ENCODE measurements at regions not wholly inside any gene's neighbourhood (a gene's known extent, or its start where the extent isn't known, plus 50 kb on each side); places are given as distances from the start of the nearest gene placed in this dataset.

DNA sequence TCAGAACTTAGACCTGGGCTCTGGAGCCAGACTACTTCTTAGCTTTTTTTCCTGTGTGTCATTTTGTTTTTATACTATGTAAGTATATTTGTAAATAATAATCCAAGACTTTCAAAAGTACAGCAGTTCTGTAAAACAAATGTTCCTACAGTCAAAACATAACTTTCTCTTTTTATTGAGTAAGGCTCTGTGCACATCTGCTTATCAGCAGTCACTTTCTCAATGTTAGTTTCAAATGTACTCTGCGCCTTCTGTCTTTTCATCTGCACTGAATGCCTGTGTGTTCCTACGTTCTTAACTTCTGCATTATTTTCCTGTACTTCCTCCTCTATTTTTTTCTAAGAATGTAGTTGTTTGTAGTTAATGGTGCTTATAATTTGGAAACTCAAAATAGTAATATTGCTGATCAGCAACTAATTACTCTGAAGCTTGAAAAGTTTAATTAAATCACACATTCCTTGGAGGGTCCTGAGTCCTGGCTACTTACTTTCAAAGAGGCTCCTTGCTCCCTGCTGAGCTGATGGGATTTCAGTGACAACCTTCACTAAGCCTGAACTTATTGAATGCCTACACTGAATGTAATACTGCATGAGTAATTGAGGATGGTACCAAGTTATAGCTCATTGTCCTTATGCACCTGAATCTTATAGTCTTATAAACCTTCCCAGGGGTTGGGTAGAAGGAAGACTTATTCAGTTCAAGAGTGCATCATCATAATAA is 329.9 kb downstream of the KCNJ2 start:
- no peaks in the 10 kb centered on the region for H3K27me3 ChIP-seq
- intact Hi-C loops (cut with DNase I): no loop called here
- TF ChIP-seq EP300 (IDR thresholded peaks at IDR 0.05) (no peak), POLR2AphosphoS5 (IDR thresholded peaks at IDR 0.05) (no peak)
- TF ChIP-seq, protein P1, sequence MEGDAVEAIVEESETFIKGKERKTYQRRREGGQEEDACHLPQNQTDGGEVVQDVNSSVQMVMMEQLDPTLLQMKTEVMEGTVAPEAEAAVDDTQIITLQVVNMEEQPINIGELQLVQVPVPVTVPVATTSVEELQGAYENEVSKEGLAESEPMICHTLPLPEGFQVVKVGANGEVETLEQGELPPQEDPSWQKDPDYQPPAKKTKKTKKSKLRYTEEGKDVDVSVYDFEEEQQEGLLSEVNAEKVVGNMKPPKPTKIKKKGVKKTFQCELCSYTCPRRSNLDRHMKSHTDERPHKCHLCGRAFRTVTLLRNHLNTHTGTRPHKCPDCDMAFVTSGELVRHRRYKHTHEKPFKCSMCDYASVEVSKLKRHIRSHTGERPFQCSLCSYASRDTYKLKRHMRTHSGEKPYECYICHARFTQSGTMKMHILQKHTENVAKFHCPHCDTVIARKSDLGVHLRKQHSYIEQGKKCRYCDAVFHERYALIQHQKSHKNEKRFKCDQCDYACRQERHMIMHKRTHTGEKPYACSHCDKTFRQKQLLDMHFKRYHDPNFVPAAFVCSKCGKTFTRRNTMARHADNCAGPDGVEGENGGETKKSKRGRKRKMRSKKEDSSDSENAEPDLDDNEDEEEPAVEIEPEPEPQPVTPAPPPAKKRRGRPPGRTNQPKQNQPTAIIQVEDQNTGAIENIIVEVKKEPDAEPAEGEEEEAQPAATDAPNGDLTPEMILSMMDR (IDR thresholded peaks at IDR 0.05): no peak
- peaks cover 0 to 10% (median 8%) of the 10 kb centered on the region in 4 donors for H3K4me1 ChIP-seq
- no peak for DNase-seq (ENCODE audit: extremely low spot score)
- no peaks in the 10 kb centered on the region for H3K9me3 ChIP-seq
- no peaks in the 10 kb centered on the region for H3K36me3 ChIP-seq
- no peak overlapping the region for H3K4me3 ChIP-seq
- WGBS: 39% methylated on average over 2 of the region's 2 CpGs
- H3K27ac ChIP-seq (replicated peaks in 1 of 4): no peak overlapping the region

DNA sequence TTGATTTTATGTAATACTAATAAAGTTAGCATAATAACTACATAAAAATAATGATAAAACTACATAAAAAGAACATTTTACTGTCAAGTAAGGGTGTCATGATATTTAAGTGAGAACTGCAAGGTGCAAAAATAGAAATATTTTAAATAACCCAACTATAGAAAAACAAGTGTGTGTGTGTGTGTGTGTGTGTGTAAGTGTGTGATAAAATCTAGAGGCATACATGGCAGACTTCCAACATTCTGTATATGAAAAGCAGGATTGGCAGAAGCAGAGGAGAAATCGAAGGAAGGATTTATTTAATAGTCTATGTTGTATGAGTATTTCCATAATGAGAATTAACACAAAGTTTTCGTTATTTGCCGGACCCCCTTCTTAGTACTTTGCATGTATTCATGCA is 334.1 kb downstream of the KCNJ2 start:
- H3K27me3 ChIP-seq: no peaks in the 10 kb centered on the region
- 75% methylated on average over 3 of the region's 3 CpGs for WGBS
- H3K36me3 ChIP-seq: no peaks in the 10 kb centered on the region
- H3K4me1 ChIP-seq: peaks cover 0 to 8% (median 5%) of the 10 kb centered on the region in 4 donors
- TF ChIP-seq POLR2A (IDR thresholded peaks at IDR 0.05; ENCODE audit: low read depth): no peak
- no peak for TF ChIP-seq POLR2AphosphoS5 (IDR thresholded peaks at IDR 0.05)
- no peak for TF ChIP-seq EP300 (IDR thresholded peaks at IDR 0.05)
- intact Hi-C loops (cut with DNase I): no loop called here
- no peak overlapping the region for H3K4me3 ChIP-seq
- H3K27ac ChIP-seq (replicated peaks in 1 of 4): no peak overlapping the region
- no peak for DNase-seq (ENCODE audit: extremely low spot score)
- H3K9me3 ChIP-seq: no peaks in the 10 kb centered on the region

DNA sequence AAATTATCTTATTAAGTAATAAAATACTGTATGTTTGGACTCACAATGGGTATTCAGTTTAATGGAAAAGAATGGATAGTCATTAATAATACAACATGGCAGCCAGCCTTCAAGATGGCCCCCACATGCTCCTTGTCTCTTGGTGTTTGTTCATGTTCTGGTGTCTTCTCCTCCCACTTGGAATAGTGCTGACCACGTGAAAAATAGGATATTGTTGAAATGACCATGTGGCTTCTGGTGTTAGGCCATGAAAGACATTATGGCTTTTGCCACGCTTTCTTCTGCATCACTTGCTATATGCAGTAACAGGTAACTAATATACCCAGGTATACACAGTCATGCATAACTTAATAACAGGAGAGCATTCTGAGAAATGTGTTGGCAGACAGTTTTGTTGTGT is 341.0 kb downstream of the KCNJ2 start:
- H3K27ac ChIP-seq (replicated peaks in 1 of 4): no peak overlapping the region
- intact Hi-C loops (cut with DNase I): no loop called here
- WGBS: 96% methylated on average over 2 of the region's 2 CpGs
- H3K27me3 ChIP-seq: no peaks in the 10 kb centered on the region
- no peak overlapping the region for H3K4me3 ChIP-seq
- H3K36me3 ChIP-seq: no peaks in the 10 kb centered on the region
- no peaks in the 10 kb centered on the region for H3K9me3 ChIP-seq
- no peak for DNase-seq (ENCODE audit: extremely low spot score)
- H3K4me1 ChIP-seq: no peaks in the 10 kb centered on the region
- TF ChIP-seq, protein P1 (IDR thresholded peaks at IDR 0.05): no peak
- no peak for TF ChIP-seq EP300 (IDR thresholded peaks at IDR 0.05)
- TF ChIP-seq POLR2AphosphoS5 (IDR thresholded peaks at IDR 0.05): no peak
- TF ChIP-seq POLR2A (IDR thresholded peaks at IDR 0.05; ENCODE audit: low read depth): no peak

DNA sequence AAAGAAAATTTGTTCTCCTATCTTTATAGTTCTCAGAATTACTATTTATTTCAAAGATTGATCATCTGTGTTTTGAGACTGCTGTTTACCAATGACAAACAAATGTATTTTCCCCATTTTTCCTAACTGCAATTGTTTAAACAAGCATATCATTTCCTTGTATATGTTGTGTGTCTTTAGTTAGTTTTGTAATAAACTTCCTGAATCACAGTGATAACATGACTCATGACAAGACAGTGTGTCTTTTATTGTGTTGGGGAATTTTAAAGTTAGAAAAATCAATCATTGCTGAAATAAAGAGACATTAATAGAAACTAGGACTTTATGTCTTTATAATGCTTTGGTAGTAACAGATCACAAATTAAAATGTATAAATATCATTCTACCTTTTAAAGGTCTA is 348.5 kb downstream of the KCNJ2 start:
- Histone ChIP-seq H3K27me3 (no peaks in the 10 kb centered on the region), H3K36me3 (no peaks in the 10 kb centered on the region), H3K27ac (replicated peaks in 1 of 4) (no peak overlapping the region), H3K9me3 (no peaks in the 10 kb centered on the region), H3K4me3 (no peak overlapping the region), H3K4me1 (no peaks in the 10 kb centered on the region)
- DNase-seq (ENCODE audit: extremely low spot score): no peak
- TF ChIP-seq POLR2AphosphoS5 (IDR thresholded peaks at IDR 0.05) (no peak), EP300 (IDR thresholded peaks at IDR 0.05) (no peak), POLR2A (IDR thresholded peaks at IDR 0.05; ENCODE audit: low read depth) (no peak)
- TF ChIP-seq, protein P1 (IDR thresholded peaks at IDR 0.05): no peak
- intact Hi-C loops (cut with DNase I): no loop called here

DNA sequence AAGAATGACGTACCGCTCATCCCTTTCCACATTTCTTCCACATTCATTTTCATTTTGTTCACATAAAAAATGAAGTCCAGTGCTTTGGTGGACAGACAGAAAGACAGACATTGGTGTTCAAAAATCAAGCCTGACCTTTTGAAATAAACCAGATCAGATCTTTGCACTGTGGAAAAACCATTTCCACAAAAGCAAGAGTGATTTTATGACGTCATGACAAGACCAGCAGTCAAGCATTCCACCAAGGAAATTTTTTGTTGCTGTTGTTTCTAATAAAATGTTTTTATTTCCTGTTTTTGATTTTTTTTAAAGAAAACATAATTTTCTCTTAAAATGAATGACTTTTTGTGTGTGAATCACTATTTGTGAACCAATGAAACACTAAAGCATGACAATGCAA is 350.0 kb downstream of the KCNJ2 start:
- no peak for TF ChIP-seq POLR2AphosphoS5 (IDR thresholded peaks at IDR 0.05)
- TF ChIP-seq, protein P1 (IDR thresholded peaks at IDR 0.05): no peak
- no peak for TF ChIP-seq POLR2A (IDR thresholded peaks at IDR 0.05; ENCODE audit: low read depth)
- no peak for TF ChIP-seq EP300 (IDR thresholded peaks at IDR 0.05)

More for the DNA sequence above, 350.0 kb downstream of the KCNJ2 start:
- H3K4me3 ChIP-seq: no peak overlapping the region
- no peaks in the 10 kb centered on the region for H3K9me3 ChIP-seq
- no peaks in the 10 kb centered on the region for H3K27me3 ChIP-seq
- intact Hi-C loops (cut with DNase I): no loop called here
- H3K36me3 ChIP-seq: no peaks in the 10 kb centered on the region
- 86% methylated on average over 3 of the region's 3 CpGs for WGBS
- DNase-seq (ENCODE audit: extremely low spot score): no peak
- H3K27ac ChIP-seq (replicated peaks in 1 of 4): no peak overlapping the region
- H3K4me1 ChIP-seq: no peaks in the 10 kb centered on the region
